MM.1S (cell line): ENCODE measurements at regions not wholly inside any gene's neighbourhood (a gene's known extent, or its start where the extent isn't known, plus 50 kb on each side); places are given as distances from the start of the nearest gene placed in this dataset.

Experiments used
- DNase-seq: peaks from one replicate; pipeline ENCODE4 v3.0.0-alpha.2; 2015
- H2AFZ ChIP-seq: fragments of 300-600 bp; sonication (generic); 2 replicates; pipeline ENCODE4 v1.6.0; 2016; ENCODE audit warnings: antibody characterized with exemption, low read length
- H3F3A ChIP-seq: fragments of 300-600 bp; sonication (generic); 2 replicates; pipeline ENCODE4 v1.6.1; 2016; ENCODE audit warnings: mild to moderate bottlenecking, antibody characterized with exemption, low read length, moderate library complexity, mixed read lengths; ENCODE audit not compliant: insufficient read depth
- H3K27ac ChIP-seq: fragments of 300-600 bp; sonication (generic); 2 replicates; pipeline ENCODE4 v1.5.1; 2016; ENCODE audit warnings: mild to moderate bottlenecking, low read length
- H3K27me3 ChIP-seq: fragments of 300-600 bp; sonication (generic); replicated peaks from 2 replicates; pipeline ENCODE4 v1.6.0; 2016; ENCODE audit warnings: low read length; ENCODE audit not compliant: insufficient read depth
- H3K36me3 ChIP-seq: fragments of 300-600 bp; sonication (generic); replicated peaks from 2 replicates; pipeline ENCODE4 v1.6.1; 2016; ENCODE audit warnings: mild to moderate bottlenecking, low read length, mixed read lengths; ENCODE audit not compliant: insufficient read depth
- H3K4me1 ChIP-seq: fragments of 300-600 bp; sonication (generic); 2 replicates; pipeline ENCODE4 v1.6.1; 2016; ENCODE audit warnings: low read length, mixed read lengths
- H3K4me2 ChIP-seq: fragments of 300-600 bp; sonication (generic); 2 replicates; pipeline ENCODE4 v1.6.0; 2016; ENCODE audit warnings: low read depth, low read length
- H3K4me3 ChIP-seq: fragments of 300-600 bp; sonication (generic); 2 replicates; pipeline ENCODE4 v1.5.1; 2016; ENCODE audit warnings: low read length, mixed read lengths
- H3K79me2 ChIP-seq: fragments of 300-600 bp; sonication (generic); 2 replicates; pipeline ENCODE4 v1.6.1; 2016; ENCODE audit warnings: mixed run types, low read length, mixed read lengths
- H3K9ac ChIP-seq: fragments of 300-600 bp; sonication (generic); 2 replicates; pipeline ENCODE4 v1.6.1; 2016; ENCODE audit warnings: low read length, mixed read lengths
- H3K9me2 ChIP-seq: fragments of 300-600 bp; sonication (generic); replicated peaks from 2 replicates; pipeline ENCODE4 v1.6.1; 2016; ENCODE audit warnings: mild to moderate bottlenecking, low read length, mixed read lengths; ENCODE audit not compliant: insufficient read depth
- H3K9me3 ChIP-seq: fragments of 300-600 bp; sonication (generic); replicated peaks from 2 replicates; pipeline ENCODE4 v1.6.1; 2016; ENCODE audit warnings: mild to moderate bottlenecking, low read length, mixed read lengths; ENCODE audit not compliant: insufficient read depth
- H4K20me1 ChIP-seq: fragments of 300-600 bp; sonication (generic); 2 replicates; pipeline ENCODE4 v1.6.1; 2016; ENCODE audit warnings: mild to moderate bottlenecking, low read length, moderate library complexity, mixed read lengths; ENCODE audit not compliant: insufficient read depth
- CTCF ChIP-seq: fragments of 300-600 bp; sonication (generic); IDR thresholded peaks from 2 replicates; pipeline ENCODE4 v1.5.1; 2016; ENCODE audit warnings: antibody characterized with exemption, low read length, mixed read lengths
- EZH2 ChIP-seq: fragments of 300-600 bp; sonication (generic); optimal IDR thresholded peaks from 2 replicates; pipeline ENCODE3; 2017; ENCODE audit warnings: low read depth, mild to moderate bottlenecking, antibody characterized with exemption, low read length, mixed read lengths
- EZH2phosphoT487 ChIP-seq: fragments of 300-600 bp; sonication (generic); IDR thresholded peaks from 2 replicates; pipeline ENCODE4 v1.6.1; 2018; ENCODE audit warnings: antibody characterized with exemption, low read length

GRCh38 chr17:36878216-36878615, 59.1 kb upstream of the LHX1 start:
- Histone ChIP-seq H3K79me2 (no peaks in the 10 kb centered on the region), H3K9me2 (no peaks in the 10 kb centered on the region), H3K4me1 (no peaks in the 10 kb centered on the region), H3F3A (no peaks in the 10 kb centered on the region), H3K27ac (no peak overlapping the region), H3K9ac (no peak overlapping the region), H2AFZ (no peak overlapping the region), H3K27me3 (peaks cover 23% of the 10 kb centered on the region; the same call in 1 of the 2 replicates), H3K4me3 (no peak overlapping the region), H3K36me3 (no peaks in the 10 kb centered on the region), H3K9me3 (no peaks in the 10 kb centered on the region), H3K4me2 (no peak overlapping the region), H4K20me1 (no peaks in the 10 kb centered on the region)
- TF ChIP-seq EZH2, result no peak
- DNase-seq, result no peak

GRCh38 chr17:36879027-36879426, 58.2 kb upstream of the LHX1 start:
- TF ChIP-seq CTCF, result no peak
- no peak for TF ChIP-seq EZH2
- TF ChIP-seq EZH2phosphoT487, result no peak
- H3K4me2 ChIP-seq, result no peak overlapping the region
- DNase-seq, result no peak
- H4K20me1 ChIP-seq, result no peaks in the 10 kb centered on the region
- no peaks in the 10 kb centered on the region for H3F3A ChIP-seq
- H3K79me2 ChIP-seq, result no peaks in the 10 kb centered on the region
- H3K9ac ChIP-seq, result no peak overlapping the region
- no peak overlapping the region for H3K27ac ChIP-seq
- peaks cover 23% of the 10 kb centered on the region; the same call in 1 of the 2 replicates for H3K27me3 ChIP-seq
- H3K4me3 ChIP-seq, result no peak overlapping the region
- no peaks in the 10 kb centered on the region for H3K4me1 ChIP-seq
- no peaks in the 10 kb centered on the region for H3K9me2 ChIP-seq
- H3K36me3 ChIP-seq, result no peaks in the 10 kb centered on the region
- H2AFZ ChIP-seq, result no peak overlapping the region
- H3K9me3 ChIP-seq, result no peaks in the 10 kb centered on the region

GRCh38 chr17:36879624-36880131, 57.6 kb upstream of the LHX1 start:
- H3K4me1 ChIP-seq, result no peaks in the 10 kb centered on the region
- no peaks in the 10 kb centered on the region for H3K79me2 ChIP-seq
- H3K9me3 ChIP-seq, result no peaks in the 10 kb centered on the region
- H3K36me3 ChIP-seq, result no peaks in the 10 kb centered on the region
- no peak overlapping the region for H3K27ac ChIP-seq
- TF ChIP-seq CTCF, result no peak
- no peak for TF ChIP-seq EZH2phosphoT487
- TF ChIP-seq EZH2, result no peak
- no peaks in the 10 kb centered on the region for H3K9me2 ChIP-seq
- no peaks in the 10 kb centered on the region for H3F3A ChIP-seq
- no peak overlapping the region for H3K4me2 ChIP-seq
- H3K4me3 ChIP-seq, result no peak overlapping the region
- no peak overlapping the region for H3K9ac ChIP-seq
- H2AFZ ChIP-seq, result no peak overlapping the region
- peaks cover 27% of the 10 kb centered on the region; the same call in 1 of the 2 replicates for H3K27me3 ChIP-seq
- no peaks in the 10 kb centered on the region for H4K20me1 ChIP-seq
- DNase-seq, result no peak

GRCh38 chr17:36880268-36880905, 56.9 kb upstream of the LHX1 start:
- H3K27ac ChIP-seq, result no peak overlapping the region

More at GRCh38 chr17:36880268-36880905, 56.9 kb upstream of the LHX1 start:
- Histone ChIP-seq H2AFZ (no peak overlapping the region), H3K36me3 (no peaks in the 10 kb centered on the region), H3K9me3 (no peaks in the 10 kb centered on the region), H3K79me2 (no peaks in the 10 kb centered on the region), H3F3A (no peaks in the 10 kb centered on the region), H3K9me2 (no peaks in the 10 kb centered on the region), H4K20me1 (no peaks in the 10 kb centered on the region), H3K4me2 (no peak overlapping the region), H3K4me1 (peaks cover 1% of the 10 kb centered on the region), H3K27me3 (peaks cover 34% of the 10 kb centered on the region; the same call in 1 of the 2 replicates), H3K4me3 (no peak overlapping the region), H3K9ac (no peak overlapping the region)
- TF ChIP-seq EZH2phosphoT487 (no peak), CTCF (no peak), EZH2 (no peak)
- no peak for DNase-seq
